ENCODE measurements at regions not wholly inside any gene's neighbourhood (a gene's known extent, or its start where the extent isn't known, plus 50 kb on each side); places are given as distances from the start of the nearest gene placed in this dataset.

GRCh38 chr7:17501441-17502212 lies 203.2 kb downstream of the AHR start:
- no peak overlapping the region for H3K4me2 ChIP-seq
- POLR2A ChIA-PET, result no interaction called here
- no peak overlapping the region for H3K27ac ChIP-seq (ENCODE audit: low read depth in 2 of 2, low read length in 1 of 2)

More at GRCh38 chr7:17501441-17502212, 203.2 kb downstream of the AHR start:
- no peak for DNase-seq
- H3K4me1 ChIP-seq (ENCODE audit: control insufficient read depth in 1 of 2, insufficient read depth in 2 of 2, low read depth in 1 of 2, low read length in 1 of 2), result no peaks in the 10 kb centered on the region; a peak in 1 of 4 replicates
- WGBS (ENCODE audit: low lambda C conversion rate), result 4% methylated on average over 1 of the region's 1 CpG
- no peaks in the 10 kb centered on the region for H3K79me2 ChIP-seq (ENCODE audit: insufficient read depth)
- CTCF ChIA-PET, result no interaction called here
- H3F3A ChIP-seq (replicated peaks; ENCODE audit: insufficient read depth), result no peaks in the 10 kb centered on the region
- peaks cover 33% of the 10 kb centered on the region; the same call in 1 of the 2 replicates for H3K27me3 ChIP-seq (ENCODE audit: insufficient read depth)
- no peaks in the 10 kb centered on the region for H3K9me3 ChIP-seq
- H3K9ac ChIP-seq, result no peak overlapping the region
- TF ChIP-seq RAD21 (IDR thresholded peaks at IDR 0.05; ENCODE audit: low read length), result no peak
- no peak for TF ChIP-seq YY1 (IDR thresholded peaks at IDR 0.05; ENCODE audit: low read depth)
- no peak for TF ChIP-seq EP300 (IDR thresholded peaks at IDR 0.05; ENCODE audit: borderline replicate concordance in 1 of 2, low read depth in 1 of 2, low read length in 1 of 2)
- TF ChIP-seq REST (IDR thresholded peaks at IDR 0.05; ENCODE audit: low read depth, low read length), result no peak
- TF ChIP-seq, protein P1, sequence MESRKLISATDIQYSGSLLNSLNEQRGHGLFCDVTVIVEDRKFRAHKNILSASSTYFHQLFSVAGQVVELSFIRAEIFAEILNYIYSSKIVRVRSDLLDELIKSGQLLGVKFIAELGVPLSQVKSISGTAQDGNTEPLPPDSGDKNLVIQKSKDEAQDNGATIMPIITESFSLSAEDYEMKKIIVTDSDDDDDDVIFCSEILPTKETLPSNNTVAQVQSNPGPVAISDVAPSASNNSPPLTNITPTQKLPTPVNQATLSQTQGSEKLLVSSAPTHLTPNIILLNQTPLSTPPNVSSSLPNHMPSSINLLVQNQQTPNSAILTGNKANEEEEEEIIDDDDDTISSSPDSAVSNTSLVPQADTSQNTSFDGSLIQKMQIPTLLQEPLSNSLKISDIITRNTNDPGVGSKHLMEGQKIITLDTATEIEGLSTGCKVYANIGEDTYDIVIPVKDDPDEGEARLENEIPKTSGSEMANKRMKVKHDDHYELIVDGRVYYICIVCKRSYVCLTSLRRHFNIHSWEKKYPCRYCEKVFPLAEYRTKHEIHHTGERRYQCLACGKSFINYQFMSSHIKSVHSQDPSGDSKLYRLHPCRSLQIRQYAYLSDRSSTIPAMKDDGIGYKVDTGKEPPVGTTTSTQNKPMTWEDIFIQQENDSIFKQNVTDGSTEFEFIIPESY (IDR thresholded peaks at IDR 0.05; ENCODE audit: borderline replicate concordance, low read depth), result no peak
- TF ChIP-seq RCOR1 (IDR thresholded peaks at IDR 0.05; ENCODE audit: low read length), result no peak
- no peak for TF ChIP-seq POLR2AphosphoS5 (IDR thresholded peaks at IDR 0.05; ENCODE audit: low read depth, low read length)
- TF ChIP-seq RFX5 (IDR thresholded peaks at IDR 0.05; ENCODE audit: low read length), result no peak
- TF ChIP-seq TCF12 (IDR thresholded peaks at IDR 0.05), result no peak
- TF ChIP-seq NRF1 (IDR thresholded peaks at IDR 0.05; ENCODE audit: low read depth, low read length), result no peak
- no peak for TF ChIP-seq EZH2phosphoT487 (IDR thresholded peaks at IDR 0.05; ENCODE audit: borderline replicate concordance, low read depth)
- no peak for TF ChIP-seq FOXM1 (IDR thresholded peaks at IDR 0.05; ENCODE audit: low read depth)
- TF ChIP-seq, protein P2, sequence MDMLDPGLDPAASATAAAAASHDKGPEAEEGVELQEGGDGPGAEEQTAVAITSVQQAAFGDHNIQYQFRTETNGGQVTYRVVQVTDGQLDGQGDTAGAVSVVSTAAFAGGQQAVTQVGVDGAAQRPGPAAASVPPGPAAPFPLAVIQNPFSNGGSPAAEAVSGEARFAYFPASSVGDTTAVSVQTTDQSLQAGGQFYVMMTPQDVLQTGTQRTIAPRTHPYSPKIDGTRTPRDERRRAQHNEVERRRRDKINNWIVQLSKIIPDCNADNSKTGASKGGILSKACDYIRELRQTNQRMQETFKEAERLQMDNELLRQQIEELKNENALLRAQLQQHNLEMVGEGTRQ (IDR thresholded peaks at IDR 0.05; ENCODE audit: borderline replicate concordance, low read depth, low read length), result no peak
- no peak for TF ChIP-seq MEF2A (IDR thresholded peaks at IDR 0.05; ENCODE audit: borderline replicate concordance, low read depth)
- no peaks in the 10 kb centered on the region for H3K9me2 ChIP-seq
- no peaks in the 10 kb centered on the region for H3K36me3 ChIP-seq (replicated peaks in 1 of 2; ENCODE audit: control insufficient read depth in 1 of 2, insufficient read depth in 2 of 2, low read length in 1 of 2)
- H2AFZ ChIP-seq (ENCODE audit: low read depth), result no peak overlapping the region
- no peaks in the 10 kb centered on the region for H4K20me1 ChIP-seq (ENCODE audit: insufficient read depth)
- H3K4me3 ChIP-seq (ENCODE audit: low read depth in 2 of 2, low read length in 1 of 2), result no peak overlapping the region

Measured in SK-N-SH (cell line).